Astrocyte (in vitro differentiated cells and primary cell): ENCODE measurements at regions not wholly inside any gene's neighbourhood (a gene's known extent, or its start where the extent isn't known, plus 50 kb on each side); places are given as distances from the start of the nearest gene placed in this dataset.

Source experiments
- DNase-seq: peaks from one replicate; pipeline ENCODE4 v3.0.0-alpha.2; 2010; ENCODE audit warnings: low read depth
- FAIRE-seq: peaks from 2 replicates; lab custom pipeline; 2011; peaks lifted over from hg19 to GRCh38; lab: Jason Lieb, UNC
- H2AFZ ChIP-seq: 2 replicates; pipeline ENCODE4 v1.6.0; 2012; ENCODE audit warnings: low read depth, low read length, inconsistent platforms
- H3K27ac ChIP-seq: 2 replicates; pipeline ENCODE4 v1.5.1; 2011; ENCODE audit warnings: low read depth, low read length, inconsistent platforms
- H3K27me3 ChIP-seq: 2 replicates; pipeline ENCODE4 v1.6.0; 2011; ENCODE audit warnings: low read length, inconsistent platforms; ENCODE audit not compliant: insufficient read depth
- H3K36me3 ChIP-seq: 2 replicates; pipeline ENCODE4 v1.5.1; 2011; ENCODE audit warnings: low read length, inconsistent platforms; ENCODE audit not compliant: insufficient read depth
- H3K4me1 ChIP-seq: 2 replicates; pipeline ENCODE4 v1.5.1; 2011; ENCODE audit warnings: low read length, inconsistent platforms; ENCODE audit not compliant: insufficient read depth
- H3K4me2 ChIP-seq: 2 replicates; pipeline ENCODE4 v1.6.0; 2012; ENCODE audit warnings: low read length, inconsistent platforms
- H3K4me3 ChIP-seq: 2 replicates; pipeline ENCODE4 v1.5.1; 2011; ENCODE audit warnings: low read depth, mild to moderate bottlenecking, low read length, inconsistent platforms; ENCODE audit not compliant: insufficient read depth
- H3K79me2 ChIP-seq: 2 replicates; pipeline ENCODE4 v1.6.0; 2012; ENCODE audit warnings: mild to moderate bottlenecking, low read length, inconsistent platforms; ENCODE audit not compliant: insufficient read depth
- H3K9ac ChIP-seq: 2 replicates; pipeline ENCODE4 v1.6.0; 2012; ENCODE audit warnings: mild to moderate bottlenecking, low read length, inconsistent platforms
- H3K9me3 ChIP-seq: 2 replicates; pipeline ENCODE4 v1.5.1; 2012; ENCODE audit warnings: low read depth, mild to moderate bottlenecking, low read length, inconsistent platforms; ENCODE audit not compliant: insufficient read depth
- H4K20me1 ChIP-seq: 2 replicates; pipeline ENCODE4 v1.6.0; 2012; ENCODE audit warnings: low read length, inconsistent platforms; ENCODE audit not compliant: insufficient read depth
- H3K27ac Mint-ChIP-seq: one replicate; pipeline ENCODE4 v1.8.0; 2021; ENCODE audit warnings: mild to moderate bottlenecking, mixed read lengths; ENCODE audit not compliant: unreplicated experiment
- H3K27me3 Mint-ChIP-seq: one replicate; pipeline ENCODE4 v1.8.0; 2021; ENCODE audit warnings: low read depth, mixed read lengths; ENCODE audit not compliant: unreplicated experiment
- H3K36me3 Mint-ChIP-seq: one replicate; pipeline ENCODE4 v1.8.0; 2021; ENCODE audit warnings: low read depth, mixed read lengths; ENCODE audit not compliant: unreplicated experiment
- H3K4me1 Mint-ChIP-seq: one replicate; pipeline ENCODE4 v1.8.0; 2021; ENCODE audit warnings: low read depth, mixed read lengths; ENCODE audit not compliant: unreplicated experiment
- H3K4me3 Mint-ChIP-seq: one replicate; pipeline ENCODE4 v1.8.0; 2021; ENCODE audit warnings: mild to moderate bottlenecking, moderate library complexity, mixed read lengths; ENCODE audit not compliant: unreplicated experiment
- H3K9me3 Mint-ChIP-seq: one replicate; pipeline ENCODE4 v1.8.0; 2021; ENCODE audit warnings: mild to moderate bottlenecking, mixed read lengths; ENCODE audit not compliant: unreplicated experiment
- CTCF ChIP-seq: IDR thresholded peaks from 2 replicates; pipeline ENCODE4 v1.5.1; 2011; ENCODE audit warnings: low read depth, mild to moderate bottlenecking, inconsistent platforms, low read length, moderate library complexity; ENCODE audit not compliant: insufficient read depth
- EZH2 ChIP-seq: IDR thresholded peaks from 2 replicates; pipeline ENCODE4 v1.6.1; 2012; ENCODE audit warnings: mild to moderate bottlenecking, low read length, inconsistent platforms; ENCODE audit not compliant: insufficient read depth

GRCh38 chr5:10059980-10060379, 189.7 kb downstream of the ATPSCKMT start:
- no peak for FAIRE-seq
- Mint-ChIP-seq H3K4me1 (no peaks in the 10 kb centered on the region), H3K9me3 (no peaks in the 10 kb centered on the region), H3K27me3 (peaks cover 12% of the 10 kb centered on the region), H3K36me3 (no peaks in the 10 kb centered on the region), H3K27ac (no peak overlapping the region), H3K4me3 (no peak overlapping the region)
- Histone ChIP-seq H3K36me3 (no peaks in the 10 kb centered on the region), H3K79me2 (no peaks in the 10 kb centered on the region), H3K4me1 (no peaks in the 10 kb centered on the region), H3K4me2 (no peak overlapping the region), H3K27ac (no peak overlapping the region), H3K4me3 (no peak overlapping the region), H2AFZ (no peak overlapping the region), H4K20me1 (no peaks in the 10 kb centered on the region), H3K9me3 (no peaks in the 10 kb centered on the region), H3K27me3 (no peaks in the 10 kb centered on the region), H3K9ac (no peak overlapping the region)
- TF ChIP-seq CTCF (no peak), EZH2 (no peak)
- no peak for DNase-seq

- DNase-seq: no peak
- no peak overlapping the region for H3K4me3 ChIP-seq
- peaks cover 12% of the 10 kb centered on the region for H3K27me3 Mint-ChIP-seq
- H3K27ac Mint-ChIP-seq: no peak overlapping the region
- H2AFZ ChIP-seq: no peak overlapping the region
- no peak overlapping the region for H3K9ac ChIP-seq
- no peaks in the 10 kb centered on the region for H3K9me3 ChIP-seq
- no peak overlapping the region for H3K27ac ChIP-seq
- H3K36me3 Mint-ChIP-seq: no peaks in the 10 kb centered on the region
- H3K4me1 Mint-ChIP-seq: no peaks in the 10 kb centered on the region
- H3K79me2 ChIP-seq: no peaks in the 10 kb centered on the region
- FAIRE-seq: no peak
- no peak for TF ChIP-seq EZH2
- H3K27me3 ChIP-seq: no peaks in the 10 kb centered on the region
- no peaks in the 10 kb centered on the region for H4K20me1 ChIP-seq
- H3K9me3 Mint-ChIP-seq: no peaks in the 10 kb centered on the region
- no peaks in the 10 kb centered on the region for H3K36me3 ChIP-seq
- H3K4me2 ChIP-seq: no peak overlapping the region
- H3K4me1 ChIP-seq: no peaks in the 10 kb centered on the region
- H3K4me3 Mint-ChIP-seq: no peak overlapping the region
Measured at GRCh38 chr5:10059556-10059955, 190.1 kb downstream of the ATPSCKMT start.

- Histone ChIP-seq H2AFZ (no peak overlapping the region), H3K4me1 (no peaks in the 10 kb centered on the region), H3K27ac (no peak overlapping the region), H4K20me1 (no peaks in the 10 kb centered on the region), H3K9me3 (no peaks in the 10 kb centered on the region), H3K27me3 (no peaks in the 10 kb centered on the region), H3K79me2 (no peaks in the 10 kb centered on the region), H3K9ac (no peak overlapping the region), H3K4me2 (no peak overlapping the region), H3K36me3 (no peaks in the 10 kb centered on the region), H3K4me3 (no peak overlapping the region)
- no peak for TF ChIP-seq CTCF
- TF ChIP-seq EZH2: no peak
- Mint-ChIP-seq H3K4me1 (no peaks in the 10 kb centered on the region), H3K27ac (no peak overlapping the region), H3K4me3 (no peak overlapping the region), H3K36me3 (no peaks in the 10 kb centered on the region), H3K9me3 (no peaks in the 10 kb centered on the region), H3K27me3 (peaks cover 10% of the 10 kb centered on the region)
- FAIRE-seq: no peak
- DNase-seq: no peak
Measured at GRCh38 chr5:10057356-10057755, 192.3 kb downstream of the ATPSCKMT start.
